ENCODE measurements at regions not wholly inside any gene's neighbourhood (a gene's known extent, or its start where the extent isn't known, plus 50 kb on each side); places are given as distances from the start of the nearest gene placed in this dataset.
A peak's percentile ranks its signal among the peaks of the same experiment; 100 is the strongest.

GRCh38 chr1:13893409-13893821 is 193.4 kb downstream of the PRDM2 start:
- Histone ChIP-seq H3K27ac (ENCODE audit: low read depth, low read length) (no peak overlapping the region), H3K4me3 (ENCODE audit: low read length) (no peak overlapping the region), H3K36me3 (ENCODE audit: insufficient read depth, low read length) (no peaks in the 10 kb centered on the region), H3K9me3 (ENCODE audit: low read length) (no peaks in the 10 kb centered on the region), H3K4me1 (ENCODE audit: insufficient read depth, low read length) (no peaks in the 10 kb centered on the region), H3K27me3 (ENCODE audit: insufficient read depth, low read length, poor library complexity, severe bottlenecking) (peaks cover 30% of the 10 kb centered on the region)
- Mint-ChIP-seq H3K36me3 (peaks cover 0 to 4% (median 0%) of the 10 kb centered on the region in 3 donors), H3K4me1 (peaks cover 0 to 9% (median 4%) of the 10 kb centered on the region in 3 donors), H3K9me3 (peaks cover 0 to 5% (median 3%) of the 10 kb centered on the region in 5 donors), H3K27me3 (peaks cover 37 to 41% of the 10 kb centered on the region in 2 donors), H3K4me3 (no peak overlapping the region), H3K27ac (no peak overlapping the region)
- POLR2A ChIA-PET: no interaction called here
- CTCF ChIA-PET: no interaction called here
- no peak for DNase-seq

- no peaks in the 10 kb centered on the region for H3K4me1 ChIP-seq (ENCODE audit: insufficient read depth, low read length)
- ChIA-PET POLR2A (no interaction called here), CTCF (no interaction called here)
- no peaks in the 10 kb centered on the region for H3K9me3 Mint-ChIP-seq
- no peaks in the 10 kb centered on the region for H3K9me3 ChIP-seq (ENCODE audit: low read length)
- H3K27me3 ChIP-seq (ENCODE audit: insufficient read depth, low read length, poor library complexity, severe bottlenecking): peaks cover 22% of the 10 kb centered on the region
- H3K27ac Mint-ChIP-seq: no peak overlapping the region
- H3K4me3 ChIP-seq (ENCODE audit: low read length): no peak overlapping the region
- H3K27me3 Mint-ChIP-seq: peaks cover 19 to 38% of the 10 kb centered on the region in 2 donors
- H3K36me3 Mint-ChIP-seq: peaks cover 0 to 4% (median 0%) of the 10 kb centered on the region in 3 donors
- H3K27ac ChIP-seq (ENCODE audit: low read depth, low read length): no peak overlapping the region
- no peak for DNase-seq
- no peaks in the 10 kb centered on the region for H3K36me3 ChIP-seq (ENCODE audit: insufficient read depth, low read length)
- H3K4me1 Mint-ChIP-seq: peaks cover 0 to 7% (median 4%) of the 10 kb centered on the region in 3 donors
- H3K4me3 Mint-ChIP-seq: no peak overlapping the region
These were observed 196.9 kb downstream of the PRDM2 start for GRCh38 chr1:13896932-13897331.

- H3K36me3 ChIP-seq (ENCODE audit: insufficient read depth, low read length): no peaks in the 10 kb centered on the region
- H3K36me3 Mint-ChIP-seq: peaks cover 0 to 1% (median 0%) of the 10 kb centered on the region in 3 donors
- H3K4me1 ChIP-seq (ENCODE audit: insufficient read depth, low read length): no peaks in the 10 kb centered on the region
- peaks cover 0 to under 1% (median 0%) of the 10 kb centered on the region in 3 donors for H3K4me1 Mint-ChIP-seq
- H3K9me3 Mint-ChIP-seq: no peaks in the 10 kb centered on the region
- DNase-seq: no peak
- no peak overlapping the region for H3K27ac ChIP-seq (ENCODE audit: low read depth, low read length)
- peaks cover 11 to 38% of the 10 kb centered on the region in 2 donors for H3K27me3 Mint-ChIP-seq
- H3K4me3 ChIP-seq (ENCODE audit: low read length): no peak overlapping the region
- no peaks in the 10 kb centered on the region for H3K9me3 ChIP-seq (ENCODE audit: low read length)
- no peak overlapping the region for H3K27ac Mint-ChIP-seq
- ChIA-PET CTCF (interaction anchor here (1.1 kb wide), 1 partner anchor 10 kb away, joined by 3 read pairs; no protein-coding TSS in a partner anchor), POLR2A (no interaction called here)
- H3K27me3 ChIP-seq (ENCODE audit: insufficient read depth, low read length, poor library complexity, severe bottlenecking): peaks cover 14% of the 10 kb centered on the region
- H3K4me3 Mint-ChIP-seq: no peak overlapping the region
These were observed 198.4 kb downstream of the PRDM2 start for GRCh38 chr1:13898406-13898805.

- Mint-ChIP-seq H3K27me3 (peaks cover 6 to 28% of the 10 kb centered on the region in 2 donors), H3K36me3 (no peaks in the 10 kb centered on the region), H3K4me3 (no peak overlapping the region), H3K27ac (peak overlapping the region in 1 of 8 donors; percentile 34), H3K9me3 (peaks cover 0 to 2% (median 0%) of the 10 kb centered on the region in 5 donors), H3K4me1 (no peaks in the 10 kb centered on the region)
- Histone ChIP-seq H3K27ac (ENCODE audit: low read depth, low read length) (no peak overlapping the region), H3K27me3 (ENCODE audit: insufficient read depth, low read length, poor library complexity, severe bottlenecking) (peaks cover under 1% of the 10 kb centered on the region), H3K9me3 (ENCODE audit: low read length) (no peaks in the 10 kb centered on the region), H3K4me1 (ENCODE audit: insufficient read depth, low read length) (no peaks in the 10 kb centered on the region), H3K4me3 (ENCODE audit: low read length) (no peak overlapping the region), H3K36me3 (ENCODE audit: insufficient read depth, low read length) (no peaks in the 10 kb centered on the region)
- ChIA-PET POLR2A (no interaction called here), CTCF (no interaction called here)
- DNase-seq: no peak
These were observed 199.9 kb downstream of the PRDM2 start for GRCh38 chr1:13899856-13900255.

- Histone ChIP-seq H3K9me3 (ENCODE audit: low read length) (no peaks in the 10 kb centered on the region), H3K4me1 (ENCODE audit: insufficient read depth, low read length) (no peaks in the 10 kb centered on the region), H3K4me3 (ENCODE audit: low read length) (no peak overlapping the region), H3K27me3 (ENCODE audit: insufficient read depth, low read length, poor library complexity, severe bottlenecking) (no peaks in the 10 kb centered on the region), H3K27ac (ENCODE audit: low read depth, low read length) (no peak overlapping the region), H3K36me3 (ENCODE audit: insufficient read depth, low read length) (no peaks in the 10 kb centered on the region)
- DNase-seq: no peak
- peaks cover 6 to 26% of the 10 kb centered on the region in 2 donors for H3K27me3 Mint-ChIP-seq
- ChIA-PET CTCF (no interaction called here), POLR2A (no interaction called here)
- no peak overlapping the region for H3K27ac Mint-ChIP-seq
- peaks cover 0 to 2% (median 0%) of the 10 kb centered on the region in 5 donors for H3K9me3 Mint-ChIP-seq
- no peak overlapping the region for H3K4me3 Mint-ChIP-seq
- no peaks in the 10 kb centered on the region for H3K4me1 Mint-ChIP-seq
- no peaks in the 10 kb centered on the region for H3K36me3 Mint-ChIP-seq
These were observed 200.6 kb downstream of the PRDM2 start for GRCh38 chr1:13900583-13900982.

GRCh38 chr1:13901039-13901438 is 201.1 kb downstream of the PRDM2 start:
- no peaks in the 10 kb centered on the region for H3K27me3 ChIP-seq (ENCODE audit: insufficient read depth, low read length, poor library complexity, severe bottlenecking)
- peaks cover 0 to 4% (median 0%) of the 10 kb centered on the region in 5 donors for H3K9me3 Mint-ChIP-seq
- H3K27ac ChIP-seq (ENCODE audit: low read depth, low read length): no peak overlapping the region
- no peak overlapping the region for H3K4me3 Mint-ChIP-seq
- peaks cover 6 to 26% of the 10 kb centered on the region in 2 donors for H3K27me3 Mint-ChIP-seq
- H3K36me3 Mint-ChIP-seq: no peaks in the 10 kb centered on the region
- H3K4me1 ChIP-seq (ENCODE audit: insufficient read depth, low read length): no peaks in the 10 kb centered on the region
- H3K4me1 Mint-ChIP-seq: no peaks in the 10 kb centered on the region
- no peak overlapping the region for H3K27ac Mint-ChIP-seq
- H3K4me3 ChIP-seq (ENCODE audit: low read length): no peak overlapping the region
- H3K9me3 ChIP-seq (ENCODE audit: low read length): no peaks in the 10 kb centered on the region
- no peaks in the 10 kb centered on the region for H3K36me3 ChIP-seq (ENCODE audit: insufficient read depth, low read length)
- ChIA-PET POLR2A (no interaction called here), CTCF (no interaction called here)
- DNase-seq: no peak

- Histone ChIP-seq H3K4me1 (ENCODE audit: insufficient read depth, low read length) (no peaks in the 10 kb centered on the region), H3K9me3 (ENCODE audit: low read length) (no peaks in the 10 kb centered on the region), H3K27me3 (ENCODE audit: insufficient read depth, low read length, poor library complexity, severe bottlenecking) (no peaks in the 10 kb centered on the region), H3K27ac (ENCODE audit: low read depth, low read length) (no peak overlapping the region), H3K4me3 (ENCODE audit: low read length) (no peak overlapping the region), H3K36me3 (ENCODE audit: insufficient read depth, low read length) (no peaks in the 10 kb centered on the region)
- ChIA-PET CTCF (no interaction called here), POLR2A (no interaction called here)
- H3K36me3 Mint-ChIP-seq: no peaks in the 10 kb centered on the region
- peaks cover 4 to 26% of the 10 kb centered on the region in 2 donors for H3K27me3 Mint-ChIP-seq
- no peak overlapping the region for H3K4me3 Mint-ChIP-seq
- peaks cover 0 to 4% (median 0%) of the 10 kb centered on the region in 5 donors for H3K9me3 Mint-ChIP-seq
- H3K27ac Mint-ChIP-seq: no peak overlapping the region
- DNase-seq: no peak
- H3K4me1 Mint-ChIP-seq: no peaks in the 10 kb centered on the region
These were observed 201.6 kb downstream of the PRDM2 start for GRCh38 chr1:13901597-13901996.

GRCh38 chr1:13908128-13908527 is 208.1 kb downstream of the PRDM2 start:
- POLR2A ChIA-PET: no interaction called here
- no peak overlapping the region for H3K4me3 Mint-ChIP-seq
- CTCF ChIA-PET: interaction anchor here (1.2 kb wide), 1 partner anchor 79 kb away, joined by 3 read pairs; no protein-coding TSS in a partner anchor
- Histone ChIP-seq H3K4me1 (ENCODE audit: insufficient read depth, low read length) (no peaks in the 10 kb centered on the region), H3K4me3 (ENCODE audit: low read length) (no peak overlapping the region), H3K27ac (ENCODE audit: low read depth, low read length) (no peak overlapping the region), H3K27me3 (ENCODE audit: insufficient read depth, low read length, poor library complexity, severe bottlenecking) (no peaks in the 10 kb centered on the region), H3K36me3 (ENCODE audit: insufficient read depth, low read length) (no peaks in the 10 kb centered on the region), H3K9me3 (ENCODE audit: low read length) (no peaks in the 10 kb centered on the region)
- no peaks in the 10 kb centered on the region for H3K4me1 Mint-ChIP-seq
- no peak overlapping the region for H3K27ac Mint-ChIP-seq
- H3K36me3 Mint-ChIP-seq: no peaks in the 10 kb centered on the region
- H3K27me3 Mint-ChIP-seq: peaks cover 6 to 7% of the 10 kb centered on the region in 2 donors
- peaks cover 0 to 4% (median 0%) of the 10 kb centered on the region in 5 donors for H3K9me3 Mint-ChIP-seq
- DNase-seq: no peak
